DND-41 (cell line): ENCODE measurements at regions not wholly inside any gene's neighbourhood (a gene's known extent, or its start where the extent isn't known, plus 50 kb on each side); places are given as distances from the start of the nearest gene placed in this dataset.

Experiments used
- ATAC-seq: fragments of 200-7000 bp; cut with Tn5 transposase; 3 replicates; pipeline ENCODE4 v1.9.1; 2021; ENCODE audit warnings: low read depth; ENCODE audit not compliant: insufficient read depth
- DNase-seq: peaks from one replicate; pipeline ENCODE4 v3.0.0-alpha.2; 2020
- H2AFZ ChIP-seq: 2 replicates; pipeline ENCODE4 v1.6.0; 2012; ENCODE audit warnings: low read depth, low read length
- H3K27ac ChIP-seq: 2 replicates; pipeline ENCODE4 v1.5.1; 2012; ENCODE audit warnings: low read length, inconsistent platforms
- H3K27me3 ChIP-seq: fragments of 200-600 bp; sonication (generic); 2 replicates; pipeline ENCODE4 v1.6.0; 2012; ENCODE audit warnings: low read length, mild to moderate bottlenecking, inconsistent platforms; ENCODE audit not compliant: insufficient read depth, poor library complexity
- H3K36me3 ChIP-seq: 2 replicates; pipeline ENCODE4 v1.5.1; 2012; ENCODE audit warnings: low read length, inconsistent platforms; ENCODE audit not compliant: insufficient read depth
- H3K4me1 ChIP-seq: 2 replicates; pipeline ENCODE4 v1.5.1; 2012; ENCODE audit warnings: mild to moderate bottlenecking, low read length; ENCODE audit not compliant: insufficient read depth
- H3K4me2 ChIP-seq: 2 replicates; pipeline ENCODE4 v1.6.0; 2012; ENCODE audit warnings: mild to moderate bottlenecking, moderate library complexity, low read length, inconsistent platforms; ENCODE audit not compliant: insufficient read depth
- H3K4me3 ChIP-seq, 2 experiments: fragments of 200-600 bp in 1 of 2; shearing (Covaris generic) in 1 of 2; 2 replicates each; pipeline ENCODE4 v1.5.1; 2012 to 2016; ENCODE audit warnings: inconsistent platforms in 2 of 2, low read length in 2 of 2, mild to moderate bottlenecking in 2 of 2, low read depth in 1 of 2, moderate library complexity in 1 of 2
- H3K79me2 ChIP-seq: 2 replicates; pipeline ENCODE4 v1.6.0; 2012; ENCODE audit warnings: low read length, inconsistent platforms; ENCODE audit not compliant: insufficient read depth
- H3K9ac ChIP-seq: 2 replicates; pipeline ENCODE4 v1.6.0; 2012; ENCODE audit warnings: low read depth, mild to moderate bottlenecking, inconsistent platforms, low read length, moderate library complexity
- H3K9me3 ChIP-seq: 2 replicates; pipeline ENCODE4 v1.5.1; 2012; ENCODE audit warnings: low read length, moderate library complexity, mild to moderate bottlenecking, inconsistent platforms; ENCODE audit not compliant: insufficient read depth, severe bottlenecking
- H4K20me1 ChIP-seq: 2 replicates; pipeline ENCODE4 v1.6.0; 2012; ENCODE audit warnings: low read length; ENCODE audit not compliant: insufficient read depth
- EZH2 ChIP-seq: IDR thresholded peaks from 3 replicates; pipeline ENCODE4 v1.6.1; 2012; ENCODE audit warnings: borderline replicate concordance, low read depth, mild to moderate bottlenecking, moderate library complexity, low read length, inconsistent platforms; ENCODE audit not compliant: severe bottlenecking
- TF ChIP-seq, protein P1 (sequence below): IDR thresholded peaks from 2 replicates; pipeline ENCODE4 v1.5.1; 2012; ENCODE audit warnings: borderline replicate concordance, low read length, moderate library complexity, mild to moderate bottlenecking; ENCODE audit not compliant: poor library complexity, severe bottlenecking; ENCODE audit errors: extremely low read depth

DNA sequence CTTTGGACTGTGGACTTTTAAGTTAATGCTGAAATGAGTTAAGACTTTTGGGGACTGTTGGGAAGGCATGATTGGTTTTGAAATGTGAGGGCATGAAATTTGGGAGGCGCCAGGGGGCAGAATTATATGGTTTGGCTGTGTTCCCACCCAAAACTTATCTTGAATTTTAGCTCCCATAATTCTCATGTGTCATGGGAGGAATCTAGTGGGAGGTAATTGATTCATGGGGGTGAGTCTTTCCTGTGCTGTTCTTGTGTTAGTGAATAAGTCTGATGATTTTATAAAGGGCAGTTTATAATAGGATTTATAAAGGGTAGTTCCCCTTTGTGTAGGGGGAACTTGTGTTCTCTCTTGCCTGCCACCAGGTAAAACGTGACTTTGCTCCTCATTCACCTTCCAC is 235.5 kb upstream of the CDH18 start:
- no peaks in the 10 kb centered on the region for H3K27me3 ChIP-seq
- no peak overlapping the region for H3K4me2 ChIP-seq
- no peaks in the 10 kb centered on the region for H3K79me2 ChIP-seq
- no peak overlapping the region for H2AFZ ChIP-seq
- DNase-seq (no peak), ATAC-seq (no peak)
- no peaks in the 10 kb centered on the region for H3K9me3 ChIP-seq
- no peaks in the 10 kb centered on the region for H3K36me3 ChIP-seq
- no peaks in the 10 kb centered on the region for H3K4me1 ChIP-seq
- H4K20me1 ChIP-seq: no peaks in the 10 kb centered on the region
- no peak overlapping the region for H3K27ac ChIP-seq
- H3K9ac ChIP-seq: no peak overlapping the region
- TF ChIP-seq EZH2: no peak
- TF ChIP-seq, protein P1, sequence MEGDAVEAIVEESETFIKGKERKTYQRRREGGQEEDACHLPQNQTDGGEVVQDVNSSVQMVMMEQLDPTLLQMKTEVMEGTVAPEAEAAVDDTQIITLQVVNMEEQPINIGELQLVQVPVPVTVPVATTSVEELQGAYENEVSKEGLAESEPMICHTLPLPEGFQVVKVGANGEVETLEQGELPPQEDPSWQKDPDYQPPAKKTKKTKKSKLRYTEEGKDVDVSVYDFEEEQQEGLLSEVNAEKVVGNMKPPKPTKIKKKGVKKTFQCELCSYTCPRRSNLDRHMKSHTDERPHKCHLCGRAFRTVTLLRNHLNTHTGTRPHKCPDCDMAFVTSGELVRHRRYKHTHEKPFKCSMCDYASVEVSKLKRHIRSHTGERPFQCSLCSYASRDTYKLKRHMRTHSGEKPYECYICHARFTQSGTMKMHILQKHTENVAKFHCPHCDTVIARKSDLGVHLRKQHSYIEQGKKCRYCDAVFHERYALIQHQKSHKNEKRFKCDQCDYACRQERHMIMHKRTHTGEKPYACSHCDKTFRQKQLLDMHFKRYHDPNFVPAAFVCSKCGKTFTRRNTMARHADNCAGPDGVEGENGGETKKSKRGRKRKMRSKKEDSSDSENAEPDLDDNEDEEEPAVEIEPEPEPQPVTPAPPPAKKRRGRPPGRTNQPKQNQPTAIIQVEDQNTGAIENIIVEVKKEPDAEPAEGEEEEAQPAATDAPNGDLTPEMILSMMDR: no peak
- H3K4me3 ChIP-seq: no peak overlapping the region

DNA sequence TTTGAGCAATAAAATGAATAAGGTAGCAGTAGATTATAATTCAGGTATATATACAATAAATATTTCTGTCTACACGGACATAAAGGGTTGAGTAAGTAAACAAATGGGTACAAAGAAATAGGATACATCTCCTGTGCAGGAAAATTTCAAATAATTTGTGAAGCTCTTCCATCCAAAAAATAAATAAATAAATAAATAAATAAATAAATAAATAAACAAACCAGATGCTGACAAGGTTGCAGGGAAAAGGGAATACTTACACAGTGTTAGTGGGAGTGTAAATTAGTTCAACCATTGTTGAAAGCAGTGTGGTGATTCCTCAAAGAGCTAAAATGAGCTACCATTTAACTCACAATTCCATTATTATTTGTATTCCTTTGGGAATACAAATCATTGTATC is 227.3 kb upstream of the CDH18 start:
- no peaks in the 10 kb centered on the region for H3K36me3 ChIP-seq
- no peak overlapping the region for H3K4me3 ChIP-seq
- no peaks in the 10 kb centered on the region for H3K79me2 ChIP-seq
- H3K9ac ChIP-seq: no peak overlapping the region
- no peaks in the 10 kb centered on the region for H3K4me1 ChIP-seq
- no peaks in the 10 kb centered on the region for H3K27me3 ChIP-seq
- no peaks in the 10 kb centered on the region for H3K9me3 ChIP-seq
- TF ChIP-seq EZH2: no peak
- TF ChIP-seq, protein P1: no peak
- no peak overlapping the region for H2AFZ ChIP-seq
- DNase-seq (no peak), ATAC-seq (no peak)
- H3K4me2 ChIP-seq: no peak overlapping the region
- H3K27ac ChIP-seq: no peak overlapping the region
- no peaks in the 10 kb centered on the region for H4K20me1 ChIP-seq

DNA sequence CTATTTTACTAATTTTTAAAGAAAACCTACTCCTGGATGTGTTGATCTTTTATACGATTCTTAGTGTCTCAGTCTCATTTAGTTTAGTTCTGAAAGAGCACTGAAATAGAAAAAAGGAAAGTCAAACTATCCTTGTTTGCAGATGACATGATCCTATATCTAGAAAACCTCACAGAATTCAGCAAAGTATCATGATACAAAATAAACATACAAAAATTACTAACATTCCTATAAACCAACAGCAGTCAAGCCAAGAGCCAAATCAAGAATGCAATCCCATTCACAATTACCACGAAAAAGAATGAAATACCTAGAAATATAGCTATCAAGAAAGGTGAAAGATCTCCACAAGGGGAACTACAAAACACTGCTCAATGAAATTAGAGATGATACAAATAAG is 225.8 kb upstream of the CDH18 start:
- no peak for DNase-seq
- no peaks in the 10 kb centered on the region for H3K9me3 ChIP-seq
- no peaks in the 10 kb centered on the region for H3K36me3 ChIP-seq
- TF ChIP-seq, protein P1: no peak
- no peak for TF ChIP-seq EZH2
- no peak overlapping the region for H3K27ac ChIP-seq
- no peak for ATAC-seq
- no peaks in the 10 kb centered on the region for H3K27me3 ChIP-seq
- H3K4me3 ChIP-seq: no peak overlapping the region
- H3K4me1 ChIP-seq: no peaks in the 10 kb centered on the region
- no peak overlapping the region for H3K4me2 ChIP-seq
- no peaks in the 10 kb centered on the region for H3K79me2 ChIP-seq
- H2AFZ ChIP-seq: no peak overlapping the region
- H4K20me1 ChIP-seq: no peaks in the 10 kb centered on the region
- H3K9ac ChIP-seq: no peak overlapping the region

DNA sequence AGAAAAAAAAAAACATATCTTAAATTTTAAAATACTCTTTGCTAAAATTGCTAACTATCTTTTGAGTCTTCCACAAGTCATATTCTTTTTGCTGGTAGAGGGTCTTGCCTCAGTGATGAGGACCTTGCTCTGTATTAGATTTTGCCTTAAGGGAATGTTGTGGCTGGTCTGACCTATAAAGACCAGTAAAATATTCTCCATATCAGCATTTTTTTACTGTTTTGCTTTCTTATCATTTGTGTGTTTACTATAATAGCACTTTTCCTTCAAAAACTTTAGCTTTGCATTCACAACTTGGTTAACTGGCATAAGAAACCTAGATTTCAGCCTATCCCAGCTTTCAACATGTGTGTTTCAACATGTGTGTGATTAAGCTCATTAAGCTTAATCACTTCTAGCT is 224.7 kb upstream of the CDH18 start:
- TF ChIP-seq EZH2: no peak
- TF ChIP-seq, protein P1: no peak
- Histone ChIP-seq H4K20me1 (no peaks in the 10 kb centered on the region), H3K4me3 (no peak overlapping the region), H3K4me2 (no peak overlapping the region), H3K4me1 (no peaks in the 10 kb centered on the region), H3K27me3 (no peaks in the 10 kb centered on the region), H3K36me3 (no peaks in the 10 kb centered on the region), H3K79me2 (no peaks in the 10 kb centered on the region), H3K27ac (no peak overlapping the region), H3K9me3 (no peaks in the 10 kb centered on the region), H3K9ac (no peak overlapping the region), H2AFZ (no peak overlapping the region)
- DNase-seq: no peak
- no peak for ATAC-seq
